ENCODE measurements at regions not wholly inside any gene's neighbourhood (a gene's known extent, or its start where the extent isn't known, plus 50 kb on each side); places are given as distances from the start of the nearest gene placed in this dataset.

DNA sequence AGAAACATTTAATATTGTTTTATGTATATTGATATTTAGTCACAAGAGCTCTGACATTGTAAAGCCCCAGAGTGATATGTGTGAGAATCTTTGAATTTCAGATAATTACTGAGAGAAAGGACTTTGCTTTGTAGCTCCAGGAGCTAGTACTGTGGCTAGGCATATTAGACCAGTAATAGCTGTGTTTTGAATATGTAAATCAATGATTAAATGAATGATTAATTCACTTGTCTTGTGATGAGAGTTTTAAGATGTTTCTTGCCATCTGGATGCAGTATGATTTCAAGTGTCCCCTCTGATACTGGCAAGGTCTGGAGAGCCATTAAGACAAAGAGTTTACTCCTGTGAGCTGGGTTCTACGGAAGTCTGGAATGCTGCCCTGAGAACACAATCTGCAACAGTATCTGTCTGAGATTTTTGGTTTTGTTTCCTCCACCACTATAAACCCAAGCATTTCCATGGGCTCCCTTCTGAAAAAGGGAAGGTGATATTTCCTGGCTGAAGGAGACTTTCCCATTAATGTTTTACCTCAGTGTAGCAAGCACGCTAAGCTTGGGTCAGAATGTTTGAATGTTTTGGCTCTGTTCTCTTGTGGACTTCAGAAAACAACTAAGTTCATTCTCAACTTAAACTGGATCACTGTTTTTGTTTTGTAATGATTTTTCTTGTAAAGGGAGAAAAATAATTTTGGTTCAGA lies 61.3 kb upstream of the BICC1 start:
- no peak for DNase-seq
- Histone ChIP-seq H3K27ac (peak overlapping the region in 2 of 10 donors; percentile 0 to 17), H3K4me1 (peaks cover 0 to 16% (median 0%) of the 10 kb centered on the region in 9 donors), H3K4me3 (no peak overlapping the region), H3K9me3 (peaks cover 0 to 7% (median 0%) of the 10 kb centered on the region in 11 donors), H3K36me3 (no peaks in the 10 kb centered on the region), H3K27me3 (no peaks in the 10 kb centered on the region)
- TF ChIP-seq, protein P1, sequence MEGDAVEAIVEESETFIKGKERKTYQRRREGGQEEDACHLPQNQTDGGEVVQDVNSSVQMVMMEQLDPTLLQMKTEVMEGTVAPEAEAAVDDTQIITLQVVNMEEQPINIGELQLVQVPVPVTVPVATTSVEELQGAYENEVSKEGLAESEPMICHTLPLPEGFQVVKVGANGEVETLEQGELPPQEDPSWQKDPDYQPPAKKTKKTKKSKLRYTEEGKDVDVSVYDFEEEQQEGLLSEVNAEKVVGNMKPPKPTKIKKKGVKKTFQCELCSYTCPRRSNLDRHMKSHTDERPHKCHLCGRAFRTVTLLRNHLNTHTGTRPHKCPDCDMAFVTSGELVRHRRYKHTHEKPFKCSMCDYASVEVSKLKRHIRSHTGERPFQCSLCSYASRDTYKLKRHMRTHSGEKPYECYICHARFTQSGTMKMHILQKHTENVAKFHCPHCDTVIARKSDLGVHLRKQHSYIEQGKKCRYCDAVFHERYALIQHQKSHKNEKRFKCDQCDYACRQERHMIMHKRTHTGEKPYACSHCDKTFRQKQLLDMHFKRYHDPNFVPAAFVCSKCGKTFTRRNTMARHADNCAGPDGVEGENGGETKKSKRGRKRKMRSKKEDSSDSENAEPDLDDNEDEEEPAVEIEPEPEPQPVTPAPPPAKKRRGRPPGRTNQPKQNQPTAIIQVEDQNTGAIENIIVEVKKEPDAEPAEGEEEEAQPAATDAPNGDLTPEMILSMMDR (IDR thresholded peaks at IDR 0.05): no peak
- intact Hi-C loops (cut with DNase I): no loop called here
- no peak for ATAC-seq
- 43 to 51% methylated on average over 2 of the region's 2 CpGs for WGBS, 2 donors

DNA sequence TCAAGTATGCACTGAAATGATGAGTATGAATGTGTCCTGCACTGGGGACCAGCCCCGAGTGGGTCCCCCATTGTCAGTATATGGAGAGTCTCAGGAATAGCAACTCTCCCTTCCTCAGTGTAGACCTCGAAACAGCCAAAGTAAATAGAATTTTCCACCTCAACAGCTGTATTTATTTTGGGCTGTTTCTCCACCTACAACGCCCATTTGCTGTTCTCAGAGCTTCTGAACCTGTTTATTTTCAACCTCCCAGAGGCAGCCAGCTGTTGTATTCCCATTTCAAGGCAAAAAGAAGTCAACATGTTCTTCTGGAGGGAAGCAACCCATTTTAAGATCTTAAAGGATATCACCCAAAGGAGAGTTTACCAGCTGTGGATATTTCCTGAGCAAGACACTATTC lies 59.6 kb upstream of the BICC1 start:
- TF ChIP-seq, protein P1 (IDR thresholded peaks at IDR 0.05): no peak
- intact Hi-C loops (cut with DNase I): no loop called here
- 52 to 66% methylated on average over 3 of the region's 3 CpGs for WGBS, 2 donors
- H3K27me3 ChIP-seq: no peaks in the 10 kb centered on the region
- no peaks in the 10 kb centered on the region for H3K36me3 ChIP-seq
- DNase-seq: peak in 1 of 2 donors; percentile 14
- H3K4me3 ChIP-seq: no peak overlapping the region
- peak in 7 of 8 donors; percentile 16 to 76 (median 65) for ATAC-seq
- H3K9me3 ChIP-seq: peaks cover 0 to 5% (median 0%) of the 10 kb centered on the region in 11 donors
- H3K4me1 ChIP-seq: peaks cover 0 to 16% (median 0%) of the 10 kb centered on the region in 9 donors
- peak overlapping the region in 4 of 10 donors; percentile 44 to 59 (median 57) for H3K27ac ChIP-seq

DNA sequence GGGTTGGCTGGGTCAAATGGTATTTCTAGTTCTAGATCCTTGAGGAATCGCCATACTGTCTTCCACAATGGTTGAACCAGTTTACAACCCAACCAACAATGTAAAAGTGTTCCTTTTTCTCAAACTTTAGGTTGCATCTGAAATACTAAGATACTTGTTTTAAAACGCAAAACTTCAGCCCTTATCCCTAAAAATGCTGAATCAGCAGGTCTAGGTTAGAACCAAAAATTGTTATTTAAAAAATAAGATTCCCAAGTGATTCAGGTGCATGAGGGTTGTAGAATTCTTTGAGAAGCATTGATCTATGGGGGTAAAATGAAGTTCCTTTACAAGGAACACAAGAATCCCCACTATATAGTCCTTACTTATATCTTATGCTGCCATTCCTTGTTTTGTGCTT lies 56.5 kb upstream of the BICC1 start:
- Histone ChIP-seq H3K9me3 (peaks cover 0 to 9% (median 3%) of the 10 kb centered on the region in 11 donors), H3K36me3 (no peaks in the 10 kb centered on the region), H3K27me3 (no peaks in the 10 kb centered on the region), H3K4me3 (no peak overlapping the region), H3K27ac (no peak overlapping the region), H3K4me1 (peaks cover 0 to 16% (median 0%) of the 10 kb centered on the region in 9 donors)
- DNase-seq (no peak), ATAC-seq (no peak)
- intact Hi-C loops (cut with DNase I): no loop called here
- TF ChIP-seq, protein P1 (IDR thresholded peaks at IDR 0.05): no peak
- 87 to 92% methylated on average over 2 of the region's 2 CpGs for WGBS, 2 donors

DNA sequence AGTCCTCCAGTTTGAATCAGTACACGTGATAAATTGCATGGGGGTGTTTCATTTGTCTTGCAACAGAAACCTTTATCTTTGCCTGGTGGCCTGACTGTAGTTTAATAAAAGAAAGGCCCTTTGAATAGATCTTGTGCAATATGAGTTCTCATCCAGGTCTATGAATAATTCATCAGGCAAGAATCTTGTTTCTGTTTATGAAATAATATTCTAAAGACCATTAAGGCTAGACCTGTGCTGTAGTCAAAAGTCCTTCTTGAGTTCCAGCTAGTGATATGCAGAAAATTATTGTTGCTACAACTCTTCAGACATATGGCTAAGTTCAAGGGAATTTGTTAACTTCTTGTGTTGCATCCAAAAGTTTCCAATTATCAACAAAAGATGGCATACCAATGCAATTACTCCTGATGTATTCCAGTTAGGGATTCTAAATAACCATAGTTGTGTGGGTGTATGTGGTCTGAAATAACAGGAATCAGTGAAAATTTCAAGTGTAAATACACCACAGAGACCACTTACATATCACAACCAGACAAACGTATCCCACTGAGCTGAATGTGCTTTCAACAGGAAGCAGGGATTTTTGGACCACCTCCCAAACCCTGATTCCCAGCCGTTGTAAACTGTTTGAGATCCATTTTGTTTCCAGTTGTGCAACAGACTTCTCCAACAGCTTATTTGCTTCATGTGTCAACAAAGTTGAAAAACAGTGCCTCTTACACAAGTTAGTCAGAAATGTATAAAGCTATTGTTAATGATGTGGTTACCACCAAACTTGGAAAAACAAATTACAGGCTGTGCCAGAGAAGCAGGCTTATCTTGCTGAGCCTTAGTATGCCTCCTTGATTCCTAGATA lies 54.7 kb upstream of the BICC1 start:
- DNase-seq (peak; percentile 14 to 74), ATAC-seq (peak; percentile 62 to 88 (median 82))
- TF ChIP-seq, protein P1 (IDR thresholded peaks at IDR 0.05): no peak
- Histone ChIP-seq H3K27ac (peak overlapping the region in 7 of 10 donors; percentile 3 to 52 (median 46)), H3K4me3 (no peak overlapping the region), H3K4me1 (peaks cover 0 to 11% (median 0%) of the 10 kb centered on the region in 9 donors), H3K36me3 (no peaks in the 10 kb centered on the region), H3K27me3 (no peaks in the 10 kb centered on the region), H3K9me3 (peaks cover 0 to 19% (median 7%) of the 10 kb centered on the region in 11 donors)
- WGBS, 2 donors: 28 to 32% methylated on average over 3 of the region's 3 CpGs
- intact Hi-C loops (cut with DNase I): no loop called here
